ENCODE measurements at regions not wholly inside any gene's neighbourhood (a gene's known extent, or its start where the extent isn't known, plus 50 kb on each side); places are given as distances from the start of the nearest gene placed in this dataset.

DNA sequence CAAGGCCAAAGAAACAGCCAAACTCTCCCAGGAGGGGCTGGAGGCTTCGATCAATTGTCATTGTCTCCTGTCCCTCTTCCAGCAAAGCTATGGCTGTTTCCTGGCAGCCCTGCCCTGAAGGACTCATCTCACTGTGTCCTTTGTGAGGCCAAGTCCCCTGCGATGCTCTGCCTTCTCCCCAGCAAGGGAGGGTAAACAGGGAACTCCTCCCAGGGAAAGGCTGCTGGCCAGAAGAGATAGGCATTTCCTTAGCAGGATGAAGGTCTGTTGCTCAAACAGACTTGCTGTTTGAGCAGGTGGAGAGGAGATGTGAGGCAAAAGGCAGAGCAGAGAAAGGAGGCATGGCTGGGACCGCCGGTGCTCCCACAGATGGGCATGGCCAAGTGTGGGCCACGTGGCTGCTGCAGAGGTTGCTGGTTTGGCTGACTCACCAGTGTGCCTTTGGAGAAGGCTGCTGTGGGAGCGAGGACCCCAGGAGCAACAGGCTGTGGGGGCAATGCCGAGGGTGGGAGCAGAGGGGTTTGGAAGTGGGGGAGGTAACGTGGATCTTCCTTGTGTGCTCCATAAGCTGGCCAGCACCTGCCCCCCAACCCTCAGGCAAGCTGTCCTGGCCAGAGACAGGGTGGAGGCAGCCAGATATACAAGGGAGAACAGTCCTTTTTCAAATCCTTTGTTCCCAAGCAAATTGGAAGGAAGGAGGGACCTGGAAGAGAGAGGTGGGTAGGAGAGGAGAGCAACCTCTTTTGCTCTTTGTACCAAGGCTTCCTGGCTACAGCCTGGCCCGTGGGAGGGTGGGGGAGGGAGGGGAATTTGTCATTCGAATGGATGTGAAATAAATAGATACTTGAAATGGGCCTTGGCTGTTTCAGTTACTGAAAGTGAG, 449.8 kb downstream of the SIPA1L2 start:
- CTCF ChIA-PET (ENCODE audit: low intra/inter-chr PET ratio): no interaction called here
- DNase-seq (ENCODE audit: extremely low read depth in 1 of 4, low spot score in 3 of 4) (no peak), ATAC-seq (no peak), FAIRE-seq (no peak)
- H3K4me3 ChIP-seq: no peak overlapping the region
- H3K9ac ChIP-seq (ENCODE audit: insufficient read depth in 1 of 2, low read depth in 2 of 2, low read length in 2 of 2): no peak overlapping the region
- H3K4me1 ChIP-seq (replicated peaks in 1 of 2; ENCODE audit: control insufficient read depth in 2 of 2, insufficient read depth in 2 of 2, low read length in 2 of 2): no peaks in the 10 kb centered on the region
- no peak overlapping the region for H2AFZ ChIP-seq (ENCODE audit: low read depth, low read length)
- no peaks in the 10 kb centered on the region for H3K36me3 ChIP-seq (ENCODE audit: control insufficient read depth, insufficient read depth, low read length)
- no peaks in the 10 kb centered on the region for H4K20me1 ChIP-seq (replicated peaks; ENCODE audit: control insufficient read depth, insufficient read depth, low read length)
- no TSS peak for BruUV-seq (replicated peaks)
- POLR2A ChIA-PET: no interaction called here
- H3K4me2 ChIP-seq (ENCODE audit: insufficient read depth, low read length): no peak overlapping the region
- intact Hi-C loops (cut with micrococcal nuclease): no loop called here
- no peak overlapping the region for H3K27ac ChIP-seq (ENCODE audit: extremely low read depth, low read depth, low read length)
- in situ Hi-C loops (cut with MboI): no loop called here
- H3K9me1 ChIP-seq (ENCODE audit: control insufficient read depth, insufficient read depth, low read length): no peaks in the 10 kb centered on the region
- H3K79me2 ChIP-seq (ENCODE audit: control insufficient read depth, insufficient read depth, low read length): no peaks in the 10 kb centered on the region
- H3K27me3 ChIP-seq (ENCODE audit: control insufficient read depth in 2 of 2, insufficient read depth in 2 of 2, low read length in 2 of 2): no peaks in the 10 kb centered on the region
- no peaks in the 10 kb centered on the region for H3K9me3 ChIP-seq (replicated peaks; ENCODE audit: control insufficient read depth, insufficient read depth, low read depth, low read length)
- 0% methylated on average over 10 of the region's 10 CpGs for WGBS (ENCODE audit: insufficient coverage, low coverage, missing lambda C conversion rate)
- TF ChIP-seq ZBTB33 (CRISPR knock-in tag; IDR thresholded peaks at IDR 0.05) (no peak), TBP (optimal IDR thresholded peaks at IDR 0.05; ENCODE audit: low read depth, low read length) (no peak), SPI1 (IDR thresholded peaks at IDR 0.05; ENCODE audit: borderline replicate concordance, low read depth, low read length) (no peak), NR1H2 (CRISPR knock-in tag; IDR thresholded peaks at IDR 0.05) (no peak), KLF13 (tag; IDR thresholded peaks at IDR 0.05; ENCODE audit: borderline replicate concordance, low read depth) (no peak), JUNB (CRISPR knock-in tag; conservative IDR thresholded peaks at IDR 0.05) (no peak), GTF2E2 (tag; IDR thresholded peaks at IDR 0.05) (no peak), E2F3 (CRISPR knock-in tag; IDR thresholded peaks at IDR 0.05) (no peak), U2AF1 (optimal IDR thresholded peaks at IDR 0.05; ENCODE audit: low read depth, low read length) (no peak), GATAD2A (IDR thresholded peaks at IDR 0.05) (no peak), SRSF7 (optimal IDR thresholded peaks at IDR 0.05; ENCODE audit: low read depth, low read length) (no peak), NR2C1 (IDR thresholded peaks at IDR 0.05) (no peak), NR2C1 (tag; IDR thresholded peaks at IDR 0.05) (no peak), BRD4 (IDR thresholded peaks at IDR 0.05) (no peak), ZMIZ1 (IDR thresholded peaks at IDR 0.05; ENCODE audit: low read depth in 2 of 2, low read length in 2 of 2) (no peak), ZNF408 (CRISPR knock-in tag; IDR thresholded peaks at IDR 0.05; ENCODE audit: low read depth) (no peak)
- TF ChIP-seq, protein P1, sequence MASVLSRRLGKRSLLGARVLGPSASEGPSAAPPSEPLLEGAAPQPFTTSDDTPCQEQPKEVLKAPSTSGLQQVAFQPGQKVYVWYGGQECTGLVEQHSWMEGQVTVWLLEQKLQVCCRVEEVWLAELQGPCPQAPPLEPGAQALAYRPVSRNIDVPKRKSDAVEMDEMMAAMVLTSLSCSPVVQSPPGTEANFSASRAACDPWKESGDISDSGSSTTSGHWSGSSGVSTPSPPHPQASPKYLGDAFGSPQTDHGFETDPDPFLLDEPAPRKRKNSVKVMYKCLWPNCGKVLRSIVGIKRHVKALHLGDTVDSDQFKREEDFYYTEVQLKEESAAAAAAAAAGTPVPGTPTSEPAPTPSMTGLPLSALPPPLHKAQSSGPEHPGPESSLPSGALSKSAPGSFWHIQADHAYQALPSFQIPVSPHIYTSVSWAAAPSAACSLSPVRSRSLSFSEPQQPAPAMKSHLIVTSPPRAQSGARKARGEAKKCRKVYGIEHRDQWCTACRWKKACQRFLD (CRISPR knock-in tag; IDR thresholded peaks at IDR 0.05): no peak

Data from K562 (cell line).